ENCODE measurements at regions not wholly inside any gene's neighbourhood (a gene's known extent, or its start where the extent isn't known, plus 50 kb on each side); places are given as distances from the start of the nearest gene placed in this dataset.
"Not testable (repeated sequence)": the region's sequence is repeated elsewhere in the genome, so short reads cannot be mapped to it uniquely, and the experiment has no call there.

DNA sequence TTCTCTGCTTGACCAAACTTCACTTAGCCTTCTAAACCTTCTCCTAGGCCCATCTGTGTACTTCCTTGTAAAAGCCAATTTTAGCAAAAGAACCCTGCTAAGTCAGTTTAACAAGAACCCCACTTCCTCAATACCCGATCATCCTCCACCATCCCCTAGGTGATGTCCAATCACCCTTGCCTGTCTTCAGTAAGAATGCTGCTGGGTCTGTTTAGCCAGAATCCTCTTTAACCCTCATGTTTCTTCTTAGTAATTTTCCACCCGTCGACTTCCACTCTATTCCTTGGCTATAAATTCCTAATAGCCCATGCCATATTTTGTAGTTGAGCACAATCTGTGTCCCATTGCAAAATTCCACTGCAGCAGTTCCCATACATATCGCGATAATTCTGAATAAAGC lies 780.0 kb upstream of the RAB6C start:
- H3K4me1 ChIP-seq (replicated peaks) = no peaks in the 10 kb centered on the region
- TF ChIP-seq POLR2AphosphoS5 (IDR thresholded peaks at IDR 0.05) = peak; percentile 5
- TF ChIP-seq, protein P1, sequence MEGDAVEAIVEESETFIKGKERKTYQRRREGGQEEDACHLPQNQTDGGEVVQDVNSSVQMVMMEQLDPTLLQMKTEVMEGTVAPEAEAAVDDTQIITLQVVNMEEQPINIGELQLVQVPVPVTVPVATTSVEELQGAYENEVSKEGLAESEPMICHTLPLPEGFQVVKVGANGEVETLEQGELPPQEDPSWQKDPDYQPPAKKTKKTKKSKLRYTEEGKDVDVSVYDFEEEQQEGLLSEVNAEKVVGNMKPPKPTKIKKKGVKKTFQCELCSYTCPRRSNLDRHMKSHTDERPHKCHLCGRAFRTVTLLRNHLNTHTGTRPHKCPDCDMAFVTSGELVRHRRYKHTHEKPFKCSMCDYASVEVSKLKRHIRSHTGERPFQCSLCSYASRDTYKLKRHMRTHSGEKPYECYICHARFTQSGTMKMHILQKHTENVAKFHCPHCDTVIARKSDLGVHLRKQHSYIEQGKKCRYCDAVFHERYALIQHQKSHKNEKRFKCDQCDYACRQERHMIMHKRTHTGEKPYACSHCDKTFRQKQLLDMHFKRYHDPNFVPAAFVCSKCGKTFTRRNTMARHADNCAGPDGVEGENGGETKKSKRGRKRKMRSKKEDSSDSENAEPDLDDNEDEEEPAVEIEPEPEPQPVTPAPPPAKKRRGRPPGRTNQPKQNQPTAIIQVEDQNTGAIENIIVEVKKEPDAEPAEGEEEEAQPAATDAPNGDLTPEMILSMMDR (IDR thresholded peaks at IDR 0.05) = no peak
- TF ChIP-seq POLR2A (IDR thresholded peaks at IDR 0.05) = no peak
- H3K4me3 ChIP-seq = no peak overlapping the region
- H3K9me3 ChIP-seq = no peaks in the 10 kb centered on the region
- intact Hi-C loops (cut with DNase I) = no loop called here
- H3K27ac ChIP-seq = no peak overlapping the region
- no peaks in the 10 kb centered on the region for H3K27me3 ChIP-seq (replicated peaks; ENCODE audit: insufficient read depth)
- H3K36me3 ChIP-seq = no peaks in the 10 kb centered on the region
- DNase-seq (ENCODE audit: low spot score) = no peak
- WGBS = 64% methylated on average over 5 of the region's 5 CpGs

DNA sequence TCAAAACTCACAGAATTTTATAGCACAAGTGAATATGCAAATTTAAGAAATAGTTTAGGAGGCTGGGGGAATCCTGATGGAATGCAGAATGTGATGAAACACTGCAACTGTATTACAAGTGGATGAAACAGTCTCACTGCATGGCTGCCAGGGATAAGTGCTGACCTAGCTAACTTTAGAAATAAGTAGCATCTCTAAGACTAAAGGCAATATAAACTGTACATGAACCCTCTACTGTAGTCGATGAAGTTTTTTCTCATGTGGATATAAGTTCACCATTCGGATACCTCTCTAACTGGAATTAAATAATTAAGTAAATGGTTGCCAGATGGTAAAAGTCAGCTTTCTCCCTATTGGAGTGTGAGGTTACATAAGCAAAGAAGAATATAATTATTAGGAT lies 777.8 kb upstream of the RAB6C start:
- Histone ChIP-seq H3K4me3 (no peak overlapping the region), H3K9me3 (no peaks in the 10 kb centered on the region), H3K27ac (no peak overlapping the region), H3K36me3 (no peaks in the 10 kb centered on the region), H3K4me1 (replicated peaks) (no peaks in the 10 kb centered on the region), H3K27me3 (replicated peaks; ENCODE audit: insufficient read depth) (no peaks in the 10 kb centered on the region)
- TF ChIP-seq POLR2A (IDR thresholded peaks at IDR 0.05) = no peak
- 64% methylated on average over 2 of the region's 2 CpGs for WGBS
- no peak for DNase-seq (ENCODE audit: low spot score)
- intact Hi-C loops (cut with DNase I) = no loop called here

DNA sequence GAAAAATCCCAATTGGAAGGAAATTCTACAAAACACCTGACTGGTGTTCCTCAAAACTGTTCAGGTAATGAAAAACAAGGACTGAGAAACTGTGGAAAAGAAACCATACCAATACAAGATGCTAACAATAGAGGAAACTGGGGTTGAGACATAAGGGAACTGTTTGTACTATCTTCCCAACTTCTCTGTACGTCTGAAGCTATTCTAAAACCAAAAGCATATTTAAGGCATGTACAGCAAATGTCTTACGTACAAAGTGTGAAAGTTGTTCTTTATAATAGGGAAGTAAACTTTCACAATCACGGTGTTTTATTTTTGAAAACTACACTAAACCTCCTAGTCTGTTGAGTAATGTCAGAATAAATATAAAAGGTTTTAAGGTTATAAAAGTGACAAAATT lies 776.1 kb upstream of the RAB6C start:
- WGBS = 42% methylated on average over 3 of the region's 3 CpGs
- Histone ChIP-seq H3K4me3 (no peak overlapping the region), H3K27ac (no peak overlapping the region), H3K9me3 (no peaks in the 10 kb centered on the region), H3K36me3 (no peaks in the 10 kb centered on the region), H3K27me3 (replicated peaks; ENCODE audit: insufficient read depth) (no peaks in the 10 kb centered on the region), H3K4me1 (replicated peaks) (no peaks in the 10 kb centered on the region)
- TF ChIP-seq, protein P1 (IDR thresholded peaks at IDR 0.05) = no peak
- no peak for TF ChIP-seq POLR2A (IDR thresholded peaks at IDR 0.05)
- no peak for TF ChIP-seq POLR2AphosphoS5 (IDR thresholded peaks at IDR 0.05)
- no peak for DNase-seq (ENCODE audit: low spot score)
- intact Hi-C loops (cut with DNase I) = no loop called here

DNA sequence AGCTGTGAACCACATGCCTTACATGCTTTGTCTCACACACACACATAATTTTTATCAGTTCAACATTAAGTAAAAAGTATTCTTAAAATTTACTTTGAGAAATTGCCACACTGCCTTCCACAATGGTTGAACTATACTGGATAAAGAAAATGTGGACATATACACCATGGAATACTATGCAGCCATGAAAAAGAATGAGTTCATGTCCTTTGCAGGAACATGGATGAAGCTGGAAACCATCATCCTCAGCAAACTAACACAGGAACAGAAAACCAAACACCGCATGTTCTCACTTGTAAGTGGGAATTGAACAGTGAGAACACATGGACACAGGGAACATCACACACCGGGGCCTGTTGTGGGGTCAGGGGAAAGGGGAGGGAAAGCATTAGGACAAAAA lies 774.9 kb upstream of the RAB6C start:
- H3K4me1 ChIP-seq (replicated peaks); H3K27ac ChIP-seq; H3K4me3 ChIP-seq; H3K36me3 ChIP-seq; intact Hi-C loops (cut with DNase I); H3K27me3 ChIP-seq (replicated peaks; ENCODE audit: insufficient read depth); H3K9me3 ChIP-seq; DNase-seq (ENCODE audit: low spot score): not testable (repeated sequence)
- WGBS = 86% methylated on average over 2 of the region's 2 CpGs

DNA sequence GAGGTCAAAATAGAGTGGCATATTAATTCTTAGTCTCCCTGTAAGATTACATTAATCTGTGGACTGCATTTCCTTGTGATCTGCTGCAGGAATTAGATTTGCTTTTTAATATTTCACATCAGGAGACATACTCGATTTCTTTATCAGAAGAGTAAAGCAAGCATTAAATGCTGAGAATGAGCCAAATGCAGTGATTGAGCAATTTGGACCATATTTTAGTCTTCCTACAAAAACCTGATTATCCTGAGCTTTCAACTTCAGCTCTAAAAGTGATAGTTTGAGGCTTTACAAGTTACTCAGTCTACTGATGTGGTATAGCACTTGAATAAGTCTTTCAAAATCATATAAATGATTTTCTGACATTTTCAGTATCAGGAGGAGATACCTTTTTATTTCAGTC lies 774.3 kb upstream of the RAB6C start:
- no peak for TF ChIP-seq POLR2A (IDR thresholded peaks at IDR 0.05)
- TF ChIP-seq POLR2AphosphoS5 (IDR thresholded peaks at IDR 0.05) = no peak
- TF ChIP-seq, protein P1 (IDR thresholded peaks at IDR 0.05) = no peak
- intact Hi-C loops (cut with DNase I) = no loop called here
- WGBS = 26% methylated on average over 1 of the region's 1 CpG
- H3K27me3 ChIP-seq (replicated peaks; ENCODE audit: insufficient read depth) = no peaks in the 10 kb centered on the region
- H3K4me3 ChIP-seq = no peak overlapping the region
- H3K9me3 ChIP-seq = no peaks in the 10 kb centered on the region
- DNase-seq (ENCODE audit: low spot score) = no peak
- H3K27ac ChIP-seq = no peak overlapping the region
- H3K36me3 ChIP-seq = no peaks in the 10 kb centered on the region
- no peaks in the 10 kb centered on the region for H3K4me1 ChIP-seq (replicated peaks)

DNA sequence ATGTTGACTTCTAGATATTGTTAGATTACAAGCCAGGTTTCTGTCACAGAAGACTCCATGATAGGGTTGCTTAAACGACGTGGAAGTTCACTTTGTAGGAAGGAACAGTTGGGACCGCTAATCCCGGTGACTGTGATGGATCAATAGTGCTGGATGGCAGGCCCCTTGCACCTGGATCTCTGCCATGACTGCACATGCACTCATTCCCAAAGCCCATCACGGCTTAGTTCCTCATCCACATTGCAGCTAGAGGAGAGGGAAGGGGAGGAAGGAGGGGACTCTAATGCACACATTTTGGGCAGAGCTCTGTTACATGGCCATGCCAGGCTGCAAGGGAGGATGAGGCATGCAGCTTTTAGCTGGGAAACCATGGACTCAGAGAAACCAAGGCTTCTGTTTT lies 773.7 kb upstream of the RAB6C start:
- Histone ChIP-seq H3K9me3 (no peaks in the 10 kb centered on the region), H3K27ac (no peak overlapping the region), H3K4me3 (no peak overlapping the region), H3K27me3 (replicated peaks; ENCODE audit: insufficient read depth) (no peaks in the 10 kb centered on the region), H3K4me1 (replicated peaks) (no peaks in the 10 kb centered on the region), H3K36me3 (no peaks in the 10 kb centered on the region)
- intact Hi-C loops (cut with DNase I) = no loop called here
- TF ChIP-seq POLR2A (IDR thresholded peaks at IDR 0.05) (no peak), POLR2AphosphoS5 (IDR thresholded peaks at IDR 0.05) (no peak)
- TF ChIP-seq, protein P1 (IDR thresholded peaks at IDR 0.05) = no peak
- WGBS = 62% methylated on average over 5 of the region's 5 CpGs
- no peak for DNase-seq (ENCODE audit: low spot score)

Data from prostate gland (tissue), 2 donors.